HEK293T (cell line): ENCODE measurements at regions not wholly inside any gene's neighbourhood (a gene's known extent, or its start where the extent isn't known, plus 50 kb on each side); places are given as distances from the start of the nearest gene placed in this dataset.

Experiments
- CTCF ChIA-PET: fragments of 350-600 bp; formaldehyde crosslinking; extraction: SDS; loops from one replicate; lab custom pipeline; 2021; ENCODE audit warnings: antibody characterized with exemption, inconsistent platforms; lab: Yijun Ruan, JAX
- POLR2A ChIA-PET: fragments of 350-600 bp; formaldehyde crosslinking; extraction: SDS; loops from one replicate; lab custom pipeline; 2020; ENCODE audit warnings: antibody characterized with exemption, inconsistent platforms; lab: Yijun Ruan, JAX
- DNase-seq: peaks from one replicate; pipeline ENCODE4 v3.0.0; 2012; ENCODE audit warnings: mixed read lengths; ENCODE audit errors: extremely low spot score
- ARNT ChIP-seq: fragments of 450-650 bp; IDR thresholded peaks from 2 replicates; pipeline ENCODE4 v1.6.1; 2017; ENCODE audit warnings: mild to moderate bottlenecking
- BHLHE40 ChIP-seq: fragments of 450-650 bp; IDR thresholded peaks from 2 replicates; pipeline ENCODE4 v1.6.1; 2016; ENCODE audit warnings: mild to moderate bottlenecking, moderate library complexity, borderline replicate concordance
- CTBP1 ChIP-seq: fragments of 450-650 bp; IDR thresholded peaks from 2 replicates; pipeline ENCODE4 v1.6.1; 2016; ENCODE audit warnings: borderline replicate concordance
- ELF4 ChIP-seq: fragments of 450-650 bp; IDR thresholded peaks from 2 replicates; pipeline ENCODE4 v1.6.1; 2017; ENCODE audit warnings: antibody characterized with exemption
- FOXA1 ChIP-seq: fragments of 450-650 bp; IDR thresholded peaks from 2 replicates; pipeline ENCODE4 v1.6.1; 2016; ENCODE audit warnings: mild to moderate bottlenecking
- FOXK2 ChIP-seq: fragments of 450-650 bp; IDR thresholded peaks from 2 replicates; pipeline ENCODE4 v1.6.1; 2016; ENCODE audit warnings: mild to moderate bottlenecking
- FOXM1 ChIP-seq: fragments of 450-650 bp; IDR thresholded peaks from 2 replicates; pipeline ENCODE4 v1.6.1; 2017; ENCODE audit warnings: mild to moderate bottlenecking, borderline replicate concordance
- HDGF ChIP-seq: fragments of 450-650 bp; IDR thresholded peaks from 2 replicates; pipeline ENCODE4 v1.6.1; 2017; ENCODE audit warnings: antibody characterized with exemption, borderline replicate concordance
- L3MBTL2 ChIP-seq: fragments of 450-650 bp; conservative IDR thresholded peaks from 2 replicates; pipeline ENCODE4 v1.6.1; 2016; ENCODE audit warnings: mild to moderate bottlenecking
- LEF1 ChIP-seq: fragments of 450-650 bp; IDR thresholded peaks from 2 replicates; pipeline ENCODE4 v1.6.1; 2017; ENCODE audit warnings: mild to moderate bottlenecking, borderline replicate concordance
- NFRKB ChIP-seq: fragments of 450-650 bp; IDR thresholded peaks from 2 replicates; pipeline ENCODE4 v1.6.1; 2016; ENCODE audit warnings: mild to moderate bottlenecking, moderate library complexity
- PKNOX1 ChIP-seq: fragments of 450-650 bp; IDR thresholded peaks from 2 replicates; pipeline ENCODE4 v1.6.1; 2016
- SP1 ChIP-seq: fragments of 450-650 bp; IDR thresholded peaks from 2 replicates; pipeline ENCODE4 v1.6.1; 2017
- SUZ12 ChIP-seq: fragments of 450-650 bp; IDR thresholded peaks from 2 replicates; pipeline ENCODE4 v1.6.1; 2016; ENCODE audit warnings: mild to moderate bottlenecking
- TARDBP ChIP-seq: fragments of 450-650 bp; IDR thresholded peaks from 2 replicates; pipeline ENCODE4 v1.6.1; 2016
- ZNF384 ChIP-seq: fragments of 450-650 bp; IDR thresholded peaks from 2 replicates; pipeline ENCODE4 v1.6.1; 2016

DNA sequence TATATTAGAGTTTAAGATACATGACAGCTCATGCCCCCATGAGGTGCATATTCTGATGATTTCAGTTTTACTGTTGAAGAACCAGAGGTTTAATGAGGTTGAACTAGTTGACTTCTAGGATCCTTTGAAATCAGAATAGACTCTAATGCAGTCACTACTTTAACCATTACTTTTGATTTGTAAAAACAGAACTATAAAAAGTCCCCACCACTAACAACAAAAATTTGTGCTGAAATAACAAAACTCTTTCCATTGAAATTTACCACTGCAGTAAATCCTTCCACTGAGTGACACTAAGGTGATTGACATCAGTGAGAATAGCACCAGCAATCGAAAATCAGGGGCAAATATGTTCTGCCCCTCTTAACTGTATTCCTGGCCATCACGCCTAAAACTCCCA is 214.1 kb downstream of the SHQ1 start:
- CTCF ChIA-PET: no interaction called here
- no peak for TF ChIP-seq ELF4
- TF ChIP-seq FOXK2: no peak
- no peak for TF ChIP-seq TARDBP
- no peak for TF ChIP-seq PKNOX1
- TF ChIP-seq L3MBTL2: no peak
- TF ChIP-seq BHLHE40: no peak
- no peak for TF ChIP-seq CTBP1
- TF ChIP-seq SUZ12: no peak
- TF ChIP-seq FOXM1: no peak
- no peak for DNase-seq
- POLR2A ChIA-PET: no interaction called here

DNA sequence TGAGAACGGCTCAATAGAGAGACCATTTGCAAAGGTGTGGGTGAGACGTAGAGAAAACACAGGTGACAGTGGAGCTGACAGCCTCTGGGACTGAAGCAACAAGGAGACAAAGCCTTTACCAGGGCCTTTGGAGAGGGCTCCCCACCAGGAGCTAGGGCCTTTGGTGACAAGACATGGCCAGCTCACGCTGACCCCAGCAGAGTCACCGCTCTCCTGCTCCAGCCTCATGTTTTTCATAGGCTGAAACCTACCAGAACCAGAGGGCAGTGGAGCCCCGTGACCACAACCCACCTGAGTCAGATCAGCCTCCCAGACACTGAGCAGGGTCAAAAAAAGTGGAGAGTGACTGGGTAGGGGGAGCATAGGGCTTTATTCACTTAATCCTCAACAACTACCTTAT is 214.7 kb downstream of the SHQ1 start:
- DNase-seq: no peak
- TF ChIP-seq TARDBP (no peak), CTBP1 (no peak), ARNT (no peak), L3MBTL2 (no peak), FOXK2 (no peak), LEF1 (no peak), SP1 (no peak), PKNOX1 (no peak), SUZ12 (no peak), FOXM1 (no peak), BHLHE40 (no peak), NFRKB (no peak), ZNF384 (no peak), FOXA1 (no peak)
- POLR2A ChIA-PET: no interaction called here
- CTCF ChIA-PET: no interaction called here

- POLR2A ChIA-PET: no interaction called here
- TF ChIP-seq L3MBTL2 (no peak), BHLHE40 (no peak), PKNOX1 (no peak), FOXK2 (no peak), CTBP1 (no peak), SP1 (no peak), LEF1 (no peak), FOXM1 (no peak), ARNT (no peak), FOXA1 (no peak), SUZ12 (no peak), TARDBP (no peak), ELF4 (no peak), ZNF384 (no peak)
- DNase-seq: no peak
- CTCF ChIA-PET: no interaction called here
Measured at GRCh38 chr3:72633121-72633520, 215.1 kb downstream of the SHQ1 start.

DNA sequence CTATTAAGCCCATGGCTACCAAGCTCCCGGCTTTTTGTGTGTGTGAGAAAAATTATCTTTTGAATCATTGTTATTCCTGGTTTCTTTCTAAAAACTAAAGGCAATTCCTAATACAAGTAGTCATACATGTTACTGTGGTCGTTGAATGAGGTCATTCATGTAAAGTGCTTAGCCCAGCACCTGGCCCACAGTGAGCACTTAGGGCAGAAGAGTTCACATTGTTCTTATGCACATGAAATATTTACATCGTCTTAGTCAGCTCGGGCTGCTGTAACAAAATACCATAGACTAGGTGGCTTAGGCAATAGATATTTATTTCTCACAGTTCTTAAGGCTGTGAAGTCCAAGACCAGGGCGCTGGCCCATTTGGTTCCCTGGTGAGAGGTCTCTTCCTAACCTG is 216.1 kb downstream of the SHQ1 start:
- POLR2A ChIA-PET: no interaction called here
- no peak for DNase-seq
- CTCF ChIA-PET: no interaction called here
- no peak for TF ChIP-seq BHLHE40

- no peak for TF ChIP-seq NFRKB
- no peak for TF ChIP-seq SUZ12
- no peak for TF ChIP-seq HDGF
- no peak for TF ChIP-seq ARNT
- TF ChIP-seq FOXK2: no peak
- no peak for TF ChIP-seq L3MBTL2
- TF ChIP-seq ELF4: no peak
- no peak for TF ChIP-seq FOXA1
- no peak for TF ChIP-seq FOXM1
- no peak for DNase-seq
- ChIA-PET CTCF (interaction anchor here (0.6 kb wide), 1 partner anchor 675 kb away, joined by 4 read pairs; no protein-coding TSS in a partner anchor), POLR2A (no interaction called here)
Measured at GRCh38 chr3:72630969-72631344, 217.3 kb downstream of the SHQ1 start.

- DNase-seq: no peak
- no peak for TF ChIP-seq CTBP1
- TF ChIP-seq ELF4: no peak
- no peak for TF ChIP-seq SP1
- TF ChIP-seq FOXK2: no peak
- no peak for TF ChIP-seq FOXM1
- TF ChIP-seq BHLHE40: no peak
- TF ChIP-seq ZNF384: no peak
- no peak for TF ChIP-seq L3MBTL2
- TF ChIP-seq PKNOX1: no peak
- no peak for TF ChIP-seq TARDBP
- ChIA-PET CTCF (interaction anchor here (0.6 kb wide), 1 partner anchor 675 kb away, joined by 4 read pairs; no protein-coding TSS in a partner anchor), POLR2A (no interaction called here)
Measured at GRCh38 chr3:72630327-72630968, 217.8 kb downstream of the SHQ1 start.
